ENCODE measurements at regions not wholly inside any gene's neighbourhood (a gene's known extent, or its start where the extent isn't known, plus 50 kb on each side); places are given as distances from the start of the nearest gene placed in this dataset.

GRCh38 chr9:13487498-13487897 lies 208.0 kb upstream of the MPDZ start:
- no peak for DNase-seq

GRCh38 chr9:13487071-13487470 lies 207.6 kb upstream of the MPDZ start:
- no peak for DNase-seq

- no peak for DNase-seq
Measured at GRCh38 chr9:13485068-13485596, 205.6 kb upstream of the MPDZ start.

- no peak for DNase-seq
Measured at GRCh38 chr9:13484186-13484585, 204.7 kb upstream of the MPDZ start.

GRCh38 chr9:13481274-13481673 lies 201.8 kb upstream of the MPDZ start:
- DNase-seq: no peak

GRCh38 chr9:13480693-13481092 lies 201.2 kb upstream of the MPDZ start:
- no peak for DNase-seq

- DNase-seq: no peak
Measured at GRCh38 chr9:13479096-13479495, 199.6 kb upstream of the MPDZ start.

GRCh38 chr9:13478639-13479038 lies 199.1 kb upstream of the MPDZ start:
- no peak for DNase-seq

- DNase-seq: no peak
Measured at GRCh38 chr9:13478160-13478559, 198.7 kb upstream of the MPDZ start.

- no peak for DNase-seq
Measured at GRCh38 chr9:13470836-13471235, 191.3 kb upstream of the MPDZ start.

- no peak for DNase-seq
Measured at GRCh38 chr9:13467157-13467556, 187.7 kb upstream of the MPDZ start.

GRCh38 chr9:13461414-13461991 lies 182.0 kb upstream of the MPDZ start:
- no peak for DNase-seq

GRCh38 chr9:13459071-13459470 lies 179.6 kb upstream of the MPDZ start:
- no peak for DNase-seq

GRCh38 chr9:13457795-13458194 lies 178.3 kb upstream of the MPDZ start:
- no peak for DNase-seq

GRCh38 chr9:13450723-13451122 lies 171.2 kb upstream of the MPDZ start:
- DNase-seq: no peak

GRCh38 chr9:13448482-13448881 lies 169.0 kb upstream of the MPDZ start:
- no peak for DNase-seq

- no peak for DNase-seq
Measured at GRCh38 chr9:13447843-13448422, 168.4 kb upstream of the MPDZ start.

- no peak for DNase-seq
Measured at GRCh38 chr9:13446938-13447842, 167.7 kb upstream of the MPDZ start.

GRCh38 chr9:13446286-13446937 lies 166.9 kb upstream of the MPDZ start:
- DNase-seq: no peak

GRCh38 chr9:13445103-13445500 lies 165.6 kb upstream of the MPDZ start:
- no peak for DNase-seq

GRCh38 chr9:13444245-13445102 lies 165.0 kb upstream of the MPDZ start:
- no peak for DNase-seq

Measured in renal pelvis (tissue), 1 donor.